Cardiac fibroblast (primary cell): ENCODE measurements at regions not wholly inside any gene's neighbourhood (a gene's known extent, or its start where the extent isn't known, plus 50 kb on each side); places are given as distances from the start of the nearest gene placed in this dataset.
A peak's percentile ranks its signal among the peaks of the same experiment; 100 is the strongest.

Experiments used
- DNase-seq, 2 donors: peaks; one replicate each; pipeline versions ENCODE4 v3.0.0 to v3.0.0-alpha.2; 2010; ENCODE audit warnings: low read depth in 2 of 2
- H3K4me3 ChIP-seq, 2 donors: replicated peaks in 1 of 2; 1 replicate in 1 of 2; 2 replicates in 1 of 2; pipeline ENCODE4 v1.5.1; 2011; ENCODE audit warnings: low read depth in 2 of 2, low read length in 2 of 2, mild to moderate bottlenecking in 2 of 2, moderate library complexity in 1 of 2
- TF ChIP-seq, protein P1 (sequence below): IDR thresholded peaks from one replicate; pipeline ENCODE4 v1.5.1; 2011; ENCODE audit warnings: low read depth, mild to moderate bottlenecking, low read length, inconsistent platforms

DNA sequence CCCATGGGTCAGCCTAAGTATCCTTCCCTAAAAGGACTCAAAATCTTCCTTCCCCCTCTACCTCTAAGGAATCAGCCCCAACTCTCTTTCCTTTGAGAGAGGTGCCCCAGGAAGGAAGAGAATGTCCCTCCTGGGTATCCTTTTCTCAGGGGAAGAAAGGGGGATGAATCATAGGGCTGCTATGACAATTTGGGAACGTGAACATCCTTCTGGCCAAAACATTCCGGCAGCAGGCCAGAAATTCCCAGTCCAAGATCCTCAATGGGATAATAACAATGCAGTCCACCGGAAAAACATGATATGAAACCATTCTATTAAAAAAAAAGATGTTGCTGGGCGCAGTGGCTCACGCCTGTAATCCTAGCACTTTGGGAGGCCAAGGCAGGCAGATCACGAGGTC is 50.8 kb upstream of the CACNA2D3 start:
- TF ChIP-seq, protein P1, sequence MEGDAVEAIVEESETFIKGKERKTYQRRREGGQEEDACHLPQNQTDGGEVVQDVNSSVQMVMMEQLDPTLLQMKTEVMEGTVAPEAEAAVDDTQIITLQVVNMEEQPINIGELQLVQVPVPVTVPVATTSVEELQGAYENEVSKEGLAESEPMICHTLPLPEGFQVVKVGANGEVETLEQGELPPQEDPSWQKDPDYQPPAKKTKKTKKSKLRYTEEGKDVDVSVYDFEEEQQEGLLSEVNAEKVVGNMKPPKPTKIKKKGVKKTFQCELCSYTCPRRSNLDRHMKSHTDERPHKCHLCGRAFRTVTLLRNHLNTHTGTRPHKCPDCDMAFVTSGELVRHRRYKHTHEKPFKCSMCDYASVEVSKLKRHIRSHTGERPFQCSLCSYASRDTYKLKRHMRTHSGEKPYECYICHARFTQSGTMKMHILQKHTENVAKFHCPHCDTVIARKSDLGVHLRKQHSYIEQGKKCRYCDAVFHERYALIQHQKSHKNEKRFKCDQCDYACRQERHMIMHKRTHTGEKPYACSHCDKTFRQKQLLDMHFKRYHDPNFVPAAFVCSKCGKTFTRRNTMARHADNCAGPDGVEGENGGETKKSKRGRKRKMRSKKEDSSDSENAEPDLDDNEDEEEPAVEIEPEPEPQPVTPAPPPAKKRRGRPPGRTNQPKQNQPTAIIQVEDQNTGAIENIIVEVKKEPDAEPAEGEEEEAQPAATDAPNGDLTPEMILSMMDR, result no peak
- no peak overlapping the region for H3K4me3 ChIP-seq
- peak in 1 of 2 donors; percentile 12 for DNase-seq

DNA sequence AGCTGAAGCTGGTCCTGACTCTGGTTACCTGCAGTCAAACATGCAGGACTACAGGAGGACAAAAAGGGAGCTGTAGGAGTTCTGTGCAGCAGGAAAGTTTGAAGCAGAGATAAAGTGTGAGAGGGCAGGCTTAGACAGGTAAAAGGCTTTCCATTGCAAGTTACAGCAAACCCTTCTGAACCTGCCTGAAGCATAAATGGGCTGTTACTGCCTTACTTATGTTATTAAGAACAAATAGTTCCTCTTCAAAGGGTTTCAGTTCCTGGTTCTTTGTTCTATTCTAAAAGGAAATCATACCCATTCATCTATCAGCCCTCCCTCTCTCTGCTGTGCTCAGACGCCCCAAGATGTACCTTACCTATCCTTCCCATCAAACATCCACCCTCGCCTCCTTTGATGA is 52.4 kb upstream of the CACNA2D3 start:
- H3K4me3 ChIP-seq, result no peak overlapping the region
- TF ChIP-seq, protein P1, result no peak
- no peak for DNase-seq

DNA sequence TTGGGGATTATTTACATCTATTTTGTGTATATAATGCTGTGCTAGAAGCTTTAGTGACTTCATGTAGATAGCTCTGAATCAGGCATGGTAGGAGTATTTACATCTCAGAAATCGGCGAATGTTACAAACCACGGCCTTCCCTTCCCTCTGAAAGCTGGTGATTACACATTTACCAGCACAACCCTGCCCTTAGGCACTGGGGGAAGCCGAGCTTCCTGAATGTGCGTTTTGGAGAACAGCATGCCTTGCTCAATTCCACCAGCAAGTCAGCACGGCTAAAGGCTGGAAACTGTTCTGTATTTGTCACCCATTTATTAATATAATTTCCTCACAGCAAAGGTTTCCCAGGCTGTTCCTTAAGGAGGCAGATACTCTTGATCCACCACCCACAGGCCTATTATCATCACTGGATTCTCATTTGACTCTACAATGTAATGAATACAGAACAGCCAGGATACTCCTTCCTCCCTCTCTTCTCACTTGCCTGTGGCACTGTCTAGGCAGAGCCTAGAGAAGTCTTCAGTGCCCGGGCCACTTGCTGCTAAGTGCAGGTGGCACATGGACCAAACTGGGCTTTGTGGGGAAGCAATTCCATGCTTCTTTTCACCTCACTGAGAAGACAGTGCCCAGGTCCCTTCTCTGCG is 55.2 kb upstream of the CACNA2D3 start:
- TF ChIP-seq, protein P1, result no peak
- H3K4me3 ChIP-seq, result no peak overlapping the region
- DNase-seq, result no peak

DNA sequence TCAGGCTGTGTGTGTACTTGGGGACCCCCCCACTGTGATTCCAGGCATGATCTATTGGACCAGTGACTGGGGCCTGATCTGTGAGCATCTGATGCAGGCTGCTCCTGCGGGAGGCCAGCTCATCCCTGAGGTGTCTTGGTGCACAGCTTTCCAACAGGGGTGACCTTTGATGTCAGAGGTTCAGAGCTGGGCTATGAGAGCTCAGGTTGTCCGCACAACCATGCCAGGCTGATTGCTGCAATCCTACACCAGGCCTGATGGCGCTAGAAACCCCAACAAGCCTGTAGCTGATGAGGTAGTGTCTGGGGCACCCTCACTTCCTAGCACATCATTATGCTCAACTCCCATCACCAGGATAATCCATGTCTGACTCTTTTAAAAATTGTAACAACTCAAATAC is 56.1 kb upstream of the CACNA2D3 start:
- H3K4me3 ChIP-seq, result no peak overlapping the region
- TF ChIP-seq, protein P1, result no peak
- no peak for DNase-seq

DNA sequence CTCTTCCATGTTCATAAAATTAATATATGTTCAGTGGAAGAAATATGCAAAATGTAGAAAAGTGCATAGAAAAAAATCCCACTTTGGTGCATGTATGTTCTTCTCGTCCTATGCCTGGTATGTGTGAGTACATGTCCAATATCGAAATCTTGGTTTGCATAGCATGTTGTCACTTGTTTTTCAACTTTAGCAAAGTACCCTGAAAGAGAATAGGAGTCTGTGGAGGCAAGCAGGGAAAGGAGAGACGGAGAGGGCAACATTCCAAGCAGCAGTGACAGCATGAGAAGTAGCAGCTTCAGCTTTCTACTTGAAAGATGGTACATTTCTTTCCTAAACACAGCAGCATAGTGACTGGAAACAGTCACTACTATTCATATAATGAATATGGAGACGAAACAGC is 56.8 kb upstream of the CACNA2D3 start:
- H3K4me3 ChIP-seq, result no peak overlapping the region
- TF ChIP-seq, protein P1, result no peak
- no peak for DNase-seq

DNA sequence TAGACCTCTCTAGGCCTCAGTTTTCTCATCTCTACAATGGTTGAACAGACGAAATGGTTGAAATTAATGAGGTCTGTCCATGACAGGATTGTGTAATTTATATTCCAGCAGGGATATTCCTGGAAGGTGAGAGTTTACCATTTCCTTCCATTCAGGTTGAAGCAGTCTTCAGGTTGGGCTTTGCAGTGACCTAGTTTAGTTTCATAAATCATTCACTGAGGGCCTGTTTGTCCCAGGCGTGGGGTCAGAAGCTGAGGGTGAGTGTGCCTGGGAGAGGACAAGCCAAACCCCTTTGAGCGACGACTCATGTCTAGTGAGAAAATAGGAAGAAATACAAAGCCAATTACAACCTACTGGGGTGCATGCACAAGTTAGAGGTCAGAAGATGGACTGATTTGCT is 57.2 kb upstream of the CACNA2D3 start:
- H3K4me3 ChIP-seq, result no peak overlapping the region
- no peak for DNase-seq
- TF ChIP-seq, protein P1, result no peak

DNA sequence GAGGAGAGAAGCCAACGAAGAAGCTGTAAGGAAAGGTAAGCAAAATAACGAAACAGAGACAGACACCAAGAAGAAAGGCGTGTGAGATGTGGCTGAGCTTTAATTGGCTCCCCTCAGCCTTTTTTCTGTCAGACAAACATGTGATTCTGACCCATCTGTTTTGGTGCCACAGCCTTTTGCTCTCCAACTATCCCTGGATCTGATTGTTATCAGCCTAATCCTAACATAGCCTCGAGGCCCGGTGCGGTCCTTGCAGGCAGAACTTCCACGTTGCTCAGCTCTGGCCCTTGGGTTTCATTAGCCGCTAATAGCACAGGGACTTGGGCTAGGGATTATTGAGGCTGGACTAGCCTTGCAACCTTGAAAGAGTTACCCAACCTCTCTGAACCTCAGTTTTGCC is 57.9 kb upstream of the CACNA2D3 start:
- no peak overlapping the region for H3K4me3 ChIP-seq
- DNase-seq, result no peak
- TF ChIP-seq, protein P1, result no peak
